ENCODE measurements at regions not wholly inside any gene's neighbourhood (a gene's known extent, or its start where the extent isn't known, plus 50 kb on each side); places are given as distances from the start of the nearest gene placed in this dataset.

- intact Hi-C loops (cut with micrococcal nuclease; ENCODE audit: unreplicated experiment): no loop called here
- no peak overlapping the region for H3K4me3 ChIP-seq (ENCODE audit: low read depth in 2 of 2, low read length in 2 of 2)
Observed at GRCh38 chr6:14252271-14252850, 134.8 kb downstream of the CD83 start.

DNA sequence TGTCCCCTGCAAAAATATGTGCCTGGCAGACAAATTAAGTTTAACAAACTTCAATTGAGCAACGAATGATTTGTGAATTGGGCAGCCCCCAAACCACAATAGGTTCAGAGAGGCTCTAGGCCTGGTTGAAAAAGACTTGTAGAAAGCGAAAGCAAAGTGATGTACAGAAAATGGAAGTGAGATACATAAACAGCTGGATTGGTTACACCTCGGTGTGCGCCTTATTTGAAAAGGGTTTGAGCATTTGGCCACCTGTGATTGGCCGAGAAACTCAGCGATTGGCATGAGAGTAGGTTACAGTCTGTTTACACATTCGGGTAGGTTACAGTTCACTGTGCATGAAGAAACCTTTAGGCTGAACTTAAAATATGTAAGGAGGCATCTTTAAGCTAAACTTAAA lies 136.9 kb downstream of the CD83 start:
- CTCF ChIA-PET: no interaction called here
- Histone ChIP-seq H3K9me3 (ENCODE audit: control insufficient read depth, insufficient read depth, low read depth, low read length) (no peaks in the 10 kb centered on the region), H3K4me1 (ENCODE audit: control insufficient read depth, insufficient read depth, low read length) (no peaks in the 10 kb centered on the region), H3K36me3 (ENCODE audit: control insufficient read depth, insufficient read depth, low read length) (no peaks in the 10 kb centered on the region), H3K4me3 (ENCODE audit: low read depth in 2 of 2, low read length in 2 of 2) (no peak overlapping the region), H3K27ac (ENCODE audit: low read length) (no peak overlapping the region), H3K27me3 (ENCODE audit: control insufficient read depth, insufficient read depth, low read length) (no peaks in the 10 kb centered on the region)
- no TSS peak for BruUV-seq (replicated peaks)
- intact Hi-C loops (cut with micrococcal nuclease; ENCODE audit: unreplicated experiment): no loop called here
- in situ Hi-C loops (cut with HindIII; ENCODE audit: low pct_unique_long_range_greater_than_20kb, low sequenced_read_pairs): no loop called here
- TF ChIP-seq CTCF (IDR thresholded peaks at IDR 0.05) (no peak), POLR2AphosphoS5 (IDR thresholded peaks at IDR 0.05; ENCODE audit: low read depth, low read length) (no peak), TCF7L2 (IDR thresholded peaks at IDR 0.05; ENCODE audit: low read depth, low read length) (no peak), SIN3A (IDR thresholded peaks at IDR 0.05; ENCODE audit: borderline replicate concordance, insufficient read depth, low read depth, low read length) (no peak), REST (IDR thresholded peaks at IDR 0.05; ENCODE audit: insufficient read depth in 1 of 2, low read depth in 2 of 2, low read length in 1 of 2) (no peak)
- POLR2A ChIA-PET: no interaction called here
- DNase-seq (ENCODE audit: low read depth, low spot score) (no peak), ATAC-seq (no peak)

More at GRCh38 chr6:14252271-14252850, 134.8 kb downstream of the CD83 start:
- CTCF ChIA-PET: no interaction called here
- Histone ChIP-seq H3K36me3 (ENCODE audit: control insufficient read depth, insufficient read depth, low read length) (no peaks in the 10 kb centered on the region), H3K27ac (ENCODE audit: low read length) (no peak overlapping the region), H3K27me3 (ENCODE audit: control insufficient read depth, insufficient read depth, low read length) (peaks cover 3% of the 10 kb centered on the region; the same call in 1 of the 2 replicates), H3K9me3 (ENCODE audit: control insufficient read depth, insufficient read depth, low read depth, low read length) (no peaks in the 10 kb centered on the region), H3K4me1 (ENCODE audit: control insufficient read depth, insufficient read depth, low read length) (no peaks in the 10 kb centered on the region)
- no peak for ATAC-seq
- no TSS peak for BruUV-seq (replicated peaks)
- DNase-seq (ENCODE audit: low read depth, low spot score): no peak
- TF ChIP-seq TCF7L2 (IDR thresholded peaks at IDR 0.05; ENCODE audit: low read depth, low read length): no peak
- no peak for TF ChIP-seq SIN3A (IDR thresholded peaks at IDR 0.05; ENCODE audit: borderline replicate concordance, insufficient read depth, low read depth, low read length)
- no peak for TF ChIP-seq CTCF (IDR thresholded peaks at IDR 0.05)
- no peak for TF ChIP-seq POLR2AphosphoS5 (IDR thresholded peaks at IDR 0.05; ENCODE audit: low read depth, low read length)
- TF ChIP-seq REST (IDR thresholded peaks at IDR 0.05; ENCODE audit: insufficient read depth in 1 of 2, low read depth in 2 of 2, low read length in 1 of 2): no peak
- POLR2A ChIA-PET: no interaction called here
- in situ Hi-C loops (cut with HindIII; ENCODE audit: low pct_unique_long_range_greater_than_20kb, low sequenced_read_pairs): no loop called here
